GM12891 (cell line): ENCODE measurements at regions not wholly inside any gene's neighbourhood (a gene's known extent, or its start where the extent isn't known, plus 50 kb on each side); places are given as distances from the start of the nearest gene placed in this dataset.

ENCODE experiments used
- DNase-seq: peaks from one replicate; pipeline ENCODE4 v3.0.0; 2011; ENCODE audit warnings: low spot score; ENCODE audit not compliant: insufficient read length
- FAIRE-seq: peaks from 2 replicates; lab custom pipeline; 2011; peaks lifted over from hg19 to GRCh38; lab: Jason Lieb, UNC
- PAX5 ChIP-seq: IDR thresholded peaks from 2 replicates; pipeline ENCODE4 v1.6.1; 2011; ENCODE audit warnings: low read length, moderate library complexity, mild to moderate bottlenecking; ENCODE audit not compliant: insufficient read depth, severe bottlenecking
- POLR2A ChIP-seq: IDR thresholded peaks from 2 replicates; pipeline ENCODE4 v1.6.1; 2011; ENCODE audit warnings: low read depth, low read length, control low read depth
- POLR2AphosphoS5 ChIP-seq: IDR thresholded peaks from 2 replicates; pipeline ENCODE4 v1.6.1; 2011; ENCODE audit warnings: low read depth, low read length, control low read depth
- POU2F2 ChIP-seq: IDR thresholded peaks from 2 replicates; pipeline ENCODE4 v1.6.1; 2011; ENCODE audit warnings: low read depth, mild to moderate bottlenecking, control low read depth, low read length, moderate library complexity
- SPI1 ChIP-seq: IDR thresholded peaks from 2 replicates; pipeline ENCODE4 v1.6.1; 2011; ENCODE audit warnings: low read depth, low read length, control low read depth
- TAF1 ChIP-seq: IDR thresholded peaks from 2 replicates; pipeline ENCODE4 v1.6.1; 2011; ENCODE audit warnings: low read depth, low read length, control low read depth

- DNase-seq (no peak), FAIRE-seq (no peak)
- TF ChIP-seq PAX5: no peak
- no peak for TF ChIP-seq POLR2A
- no peak for TF ChIP-seq POU2F2
- TF ChIP-seq SPI1: no peak
- no peak for TF ChIP-seq POLR2AphosphoS5
- no peak for TF ChIP-seq TAF1
Measured at GRCh38 chr15:85974742-85975141, 104.9 kb upstream of the AGBL1 start.

GRCh38 chr15:85976102-85976501, 103.6 kb upstream of the AGBL1 start:
- DNase-seq (no peak), FAIRE-seq (no peak)
- TF ChIP-seq PAX5 (no peak), SPI1 (no peak), POLR2A (no peak), TAF1 (no peak), POLR2AphosphoS5 (no peak), POU2F2 (no peak)

GRCh38 chr15:85976986-85977385, 102.7 kb upstream of the AGBL1 start:
- no peak for TF ChIP-seq POLR2AphosphoS5
- TF ChIP-seq PAX5: no peak
- no peak for TF ChIP-seq POLR2A
- TF ChIP-seq SPI1: no peak
- TF ChIP-seq TAF1: no peak
- no peak for TF ChIP-seq POU2F2
- FAIRE-seq: no peak
- DNase-seq: no peak

- no peak for FAIRE-seq
- no peak for TF ChIP-seq POU2F2
- no peak for TF ChIP-seq PAX5
- no peak for TF ChIP-seq POLR2A
- no peak for TF ChIP-seq TAF1
- DNase-seq: no peak
Measured at GRCh38 chr15:85977586-85977985, 102.1 kb upstream of the AGBL1 start.

GRCh38 chr15:85979929-85980328, 99.7 kb upstream of the AGBL1 start:
- TF ChIP-seq SPI1 (no peak), PAX5 (no peak), POLR2AphosphoS5 (no peak), POU2F2 (no peak), POLR2A (no peak), TAF1 (no peak)
- no peak for FAIRE-seq
- DNase-seq: no peak

GRCh38 chr15:85980946-85981345, 98.7 kb upstream of the AGBL1 start:
- TF ChIP-seq SPI1: no peak
- no peak for TF ChIP-seq TAF1
- TF ChIP-seq PAX5: no peak
- no peak for TF ChIP-seq POU2F2
- TF ChIP-seq POLR2A: no peak
- no peak for TF ChIP-seq POLR2AphosphoS5
- FAIRE-seq (no peak), DNase-seq (no peak)

- FAIRE-seq (no peak), DNase-seq (no peak)
- TF ChIP-seq POLR2A (no peak), TAF1 (no peak), POLR2AphosphoS5 (no peak), SPI1 (no peak), PAX5 (no peak), POU2F2 (no peak)
Measured at GRCh38 chr15:85984241-85984640, 95.4 kb upstream of the AGBL1 start.

- FAIRE-seq (no peak), DNase-seq (no peak)
- TF ChIP-seq POLR2A (no peak), TAF1 (no peak), PAX5 (no peak), SPI1 (no peak), POU2F2 (no peak), POLR2AphosphoS5 (no peak)
Measured at GRCh38 chr15:85986116-85986515, 93.6 kb upstream of the AGBL1 start.

GRCh38 chr15:85986741-85987140, 92.9 kb upstream of the AGBL1 start:
- TF ChIP-seq SPI1: no peak
- TF ChIP-seq POLR2AphosphoS5: no peak
- no peak for TF ChIP-seq TAF1
- TF ChIP-seq PAX5: no peak
- TF ChIP-seq POU2F2: no peak
- no peak for TF ChIP-seq POLR2A
- DNase-seq (no peak), FAIRE-seq (no peak)

GRCh38 chr15:85988741-85989140, 90.9 kb upstream of the AGBL1 start:
- TF ChIP-seq POU2F2: no peak
- no peak for TF ChIP-seq PAX5
- TF ChIP-seq POLR2A: no peak
- no peak for TF ChIP-seq TAF1
- no peak for TF ChIP-seq SPI1
- no peak for TF ChIP-seq POLR2AphosphoS5
- FAIRE-seq (no peak), DNase-seq (no peak)
